Adrenal gland (tissue), 9 donors: ENCODE measurements at regions not wholly inside any gene's neighbourhood (a gene's known extent, or its start where the extent isn't known, plus 50 kb on each side); places are given as distances from the start of the nearest gene placed in this dataset.

Source experiments
- DNase-seq, 7 donors: peaks; one replicate each; pipeline ENCODE4 v3.0.0-alpha.2; 2019 to 2020
- H3K27ac ChIP-seq, 5 donors: fragments of 200-600 bp; sonication (generic) in 4 of 5; 1 replicate in 3 of 5; 2 replicates in 2 of 5; pipeline versions ENCODE4 v1.5.1 to v1.8.0; 2016 to 2020; ENCODE audit warnings: mild to moderate bottlenecking in 1 of 5
- H3K27me3 ChIP-seq: fragments of 200-600 bp; 2 replicates; pipeline ENCODE4 v1.8.0; 2021
- H3K36me3 ChIP-seq, 2 donors: fragments of 200-600 bp; replicated peaks in 1 of 2; 1 replicate in 1 of 2; 2 replicates in 1 of 2; pipeline versions ENCODE4 v1.5.1 to v1.8.0; 2018 to 2022
- H3K4me1 ChIP-seq, 2 donors: fragments of 200-600 bp; replicated peaks in 1 of 2; 1 replicate in 1 of 2; 2 replicates in 1 of 2; pipeline versions ENCODE4 v1.5.1 to v1.8.0; 2018 to 2021
- H3K4me3 ChIP-seq, 4 donors: fragments of 200-600 bp; sonication (generic) in 3 of 4; one replicate each; pipeline ENCODE4 v1.5.1; 2016 to 2018
- H3K9me3 ChIP-seq, 3 donors: fragments of 200-600 bp; sonication (generic) in 1 of 3; replicated peaks in 1 of 3; 1 replicate in 2 of 3; 2 replicates in 1 of 3; pipeline versions ENCODE4 v1.5.1 to v1.8.0; 2016 to 2021
- POLR2A ChIP-seq, 2 donors: fragments of 450-650 bp; IDR thresholded peaks; one replicate each; pipeline ENCODE4 v1.6.1; 2017; ENCODE audit warnings: antibody characterized with exemption in 2 of 2, mild to moderate bottlenecking in 2 of 2, moderate library complexity in 1 of 2
- WGBS, 4 donors: extraction: QIAGEN DNeasy Blood & Tissue Kit in 2 of 4; methylation state at CpG; one replicate each; pipeline versions ENCODE4 v1.1.5 to v1.1.7; 2013 to 2017; 5-methylcytosine and 5-hydroxymethylcytosine counted together
- intact Hi-C, 2 donors: fragments of 100-400 bp; cut with DNase I; formaldehyde crosslinking; loops; one replicate each; pipeline versions ENCODE4 v1.14.1 to v1.15.0; 2022 to 2023
- TF ChIP-seq, protein P1 (sequence below), 6 experiments: fragments of 450-650 bp in 4 of 6; fragments of 200-600 bp in 2 of 6; sonication (generic) in 1 of 6; IDR thresholded peaks; 1 replicate in 5 of 6; 2 replicates in 1 of 6; pipeline versions ENCODE4 v1.5.1 to v1.8.0; 2016 to 2021; ENCODE audit warnings: antibody characterized with exemption in 6 of 6, mild to moderate bottlenecking in 2 of 6, moderate library complexity in 1 of 6
- donor health status: healthy with polysubstance abuse.
- donor health status: Bipolar disorder and iron deficiency.
- donor health status: DM: yes; HTN: yes; CAD: no.
- donor health status: DM: no; HTN: no; CAD: no.
- donor health status: DM: no; HTN: no; CAD: no.

DNA sequence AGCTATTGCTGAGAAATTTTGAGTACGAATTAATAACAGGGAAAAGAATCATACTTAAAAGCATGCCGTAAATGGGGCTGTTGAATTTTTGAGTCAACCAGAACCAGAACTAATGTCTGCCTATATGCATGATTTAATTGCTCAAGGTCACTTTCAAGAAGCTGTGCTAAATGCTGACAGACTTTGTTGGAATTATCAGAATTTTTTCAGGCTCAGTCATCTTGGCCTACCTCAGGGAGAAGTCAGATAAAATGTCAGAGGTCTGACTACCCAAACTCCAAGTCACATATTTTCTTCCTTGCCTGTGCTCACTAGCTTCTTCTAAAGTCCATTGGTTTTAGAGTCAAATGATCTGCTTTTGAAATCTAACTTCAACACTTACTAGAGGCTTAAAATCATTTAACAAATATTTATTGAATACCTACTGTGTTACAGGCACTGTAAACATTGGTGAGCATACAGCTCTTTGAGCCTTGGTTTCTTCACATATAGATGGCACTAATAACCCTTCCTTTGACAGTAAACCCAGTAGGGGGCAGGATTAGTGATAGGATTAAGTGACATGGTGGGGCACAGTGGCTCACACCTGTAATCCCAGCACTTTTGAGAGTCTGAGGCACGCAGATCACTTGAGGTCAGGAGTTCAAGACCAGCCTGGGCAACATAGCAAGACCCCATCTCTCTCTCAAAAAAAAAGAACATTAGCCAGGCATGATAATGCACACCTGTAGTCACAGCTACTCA, 121.2 kb upstream of the SLC44A3 start:
- peaks cover 15 to 29% of the 10 kb centered on the region in 2 donors for H3K4me1 ChIP-seq
- H3K9me3 ChIP-seq, result no peaks in the 10 kb centered on the region
- no peaks in the 10 kb centered on the region for H3K36me3 ChIP-seq
- peak overlapping the region; percentile 37 to 78 (median 65) for H3K27ac ChIP-seq
- 37 to 77% (median 42%) methylated on average over 3 of the region's 3 CpGs for WGBS, 4 donors
- intact Hi-C loops, result no loop called here
- H3K4me3 ChIP-seq, result no peak overlapping the region
- TF ChIP-seq POLR2A (IDR thresholded peaks at IDR 0.05), result no peak
- TF ChIP-seq, protein P1, sequence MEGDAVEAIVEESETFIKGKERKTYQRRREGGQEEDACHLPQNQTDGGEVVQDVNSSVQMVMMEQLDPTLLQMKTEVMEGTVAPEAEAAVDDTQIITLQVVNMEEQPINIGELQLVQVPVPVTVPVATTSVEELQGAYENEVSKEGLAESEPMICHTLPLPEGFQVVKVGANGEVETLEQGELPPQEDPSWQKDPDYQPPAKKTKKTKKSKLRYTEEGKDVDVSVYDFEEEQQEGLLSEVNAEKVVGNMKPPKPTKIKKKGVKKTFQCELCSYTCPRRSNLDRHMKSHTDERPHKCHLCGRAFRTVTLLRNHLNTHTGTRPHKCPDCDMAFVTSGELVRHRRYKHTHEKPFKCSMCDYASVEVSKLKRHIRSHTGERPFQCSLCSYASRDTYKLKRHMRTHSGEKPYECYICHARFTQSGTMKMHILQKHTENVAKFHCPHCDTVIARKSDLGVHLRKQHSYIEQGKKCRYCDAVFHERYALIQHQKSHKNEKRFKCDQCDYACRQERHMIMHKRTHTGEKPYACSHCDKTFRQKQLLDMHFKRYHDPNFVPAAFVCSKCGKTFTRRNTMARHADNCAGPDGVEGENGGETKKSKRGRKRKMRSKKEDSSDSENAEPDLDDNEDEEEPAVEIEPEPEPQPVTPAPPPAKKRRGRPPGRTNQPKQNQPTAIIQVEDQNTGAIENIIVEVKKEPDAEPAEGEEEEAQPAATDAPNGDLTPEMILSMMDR (IDR thresholded peaks at IDR 0.05), result no peak
- no peaks in the 10 kb centered on the region for H3K27me3 ChIP-seq
- peak in 2 of 7 donors; percentile 11 to 32 for DNase-seq

DNA sequence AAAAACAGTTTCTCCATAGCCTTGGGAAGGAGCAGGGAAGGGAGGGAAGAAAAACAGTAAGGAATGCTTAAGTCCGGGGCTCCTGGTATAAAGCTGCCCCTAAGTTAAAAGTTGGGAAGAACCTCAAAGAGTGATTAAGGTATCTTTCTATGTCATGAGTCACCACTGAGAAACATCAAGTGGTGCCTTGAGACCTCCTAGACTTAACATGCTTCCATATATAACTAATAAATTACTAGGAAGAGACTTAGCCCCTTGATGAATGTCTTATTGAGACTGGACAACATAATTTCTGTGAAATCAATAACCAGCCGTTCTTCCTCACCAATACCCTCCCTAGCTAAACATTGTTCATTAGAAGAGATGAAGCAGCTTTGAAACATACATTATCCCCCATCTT, 121.8 kb upstream of the SLC44A3 start:
- peak overlapping the region in 4 of 5 donors; percentile 45 to 77 (median 66) for H3K27ac ChIP-seq
- 56 to 73% (median 56%) methylated on average over 2 of the region's 2 CpGs for WGBS, 4 donors
- no peaks in the 10 kb centered on the region for H3K36me3 ChIP-seq
- H3K4me1 ChIP-seq, result peaks cover 15 to 29% of the 10 kb centered on the region in 2 donors
- TF ChIP-seq, protein P1 (IDR thresholded peaks at IDR 0.05), result no peak
- no peak for TF ChIP-seq POLR2A (IDR thresholded peaks at IDR 0.05)
- intact Hi-C loops, result no loop called here
- no peaks in the 10 kb centered on the region for H3K27me3 ChIP-seq
- H3K4me3 ChIP-seq, result no peak overlapping the region
- DNase-seq, result no peak
- H3K9me3 ChIP-seq, result no peaks in the 10 kb centered on the region

DNA sequence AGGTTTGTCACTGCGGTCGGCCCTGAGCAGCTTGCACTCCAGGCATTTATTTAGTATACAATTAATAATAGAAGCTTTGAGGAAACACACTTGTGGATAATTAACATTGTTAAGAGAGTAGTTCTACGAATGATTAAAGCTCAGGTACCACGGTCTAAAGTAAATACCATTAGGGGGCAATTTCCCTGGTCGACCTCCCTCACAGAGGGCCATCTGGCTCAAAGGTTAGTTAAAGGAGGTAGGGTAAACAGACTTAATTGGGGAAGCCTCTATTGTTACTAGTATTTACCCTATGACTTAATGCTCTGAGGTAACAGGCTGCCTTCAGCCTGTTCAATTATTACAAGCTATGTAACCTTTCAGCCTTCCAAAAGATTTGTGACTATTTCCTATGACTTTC, 122.3 kb upstream of the SLC44A3 start:
- 84 to 90% (median 87%) methylated on average over 5 of the region's 5 CpGs for WGBS, 4 donors
- Histone ChIP-seq H3K9me3 (no peaks in the 10 kb centered on the region), H3K4me3 (no peak overlapping the region), H3K27me3 (no peaks in the 10 kb centered on the region), H3K4me1 (peaks cover 15 to 29% of the 10 kb centered on the region in 2 donors), H3K36me3 (no peaks in the 10 kb centered on the region), H3K27ac (peak overlapping the region in 2 of 5 donors; percentile 63 to 70)
- intact Hi-C loops, result no loop called here
- no peak for TF ChIP-seq POLR2A (IDR thresholded peaks at IDR 0.05)
- TF ChIP-seq, protein P1 (IDR thresholded peaks at IDR 0.05), result no peak
- DNase-seq, result no peak

GRCh38 chr1:94694226-94694915, 125.8 kb upstream of the SLC44A3 start:
- TF ChIP-seq, protein P1 (IDR thresholded peaks at IDR 0.05), result no peak
- no peak for TF ChIP-seq POLR2A (IDR thresholded peaks at IDR 0.05)
- H3K36me3 ChIP-seq, result no peaks in the 10 kb centered on the region
- DNase-seq, result no peak
- no peaks in the 10 kb centered on the region for H3K9me3 ChIP-seq
- intact Hi-C loops, result no loop called here
- WGBS, 4 donors, result 88 to 94% (median 92%) methylated on average over 4 of the region's 4 CpGs
- no peak overlapping the region for H3K27ac ChIP-seq
- peaks cover 11 to 18% of the 10 kb centered on the region in 2 donors for H3K4me1 ChIP-seq
- H3K4me3 ChIP-seq, result no peak overlapping the region
- H3K27me3 ChIP-seq, result no peaks in the 10 kb centered on the region
